ENCODE measurements at regions not wholly inside any gene's neighbourhood (a gene's known extent, or its start where the extent isn't known, plus 50 kb on each side); places are given as distances from the start of the nearest gene placed in this dataset.
"Not testable (repeated sequence)": the region's sequence is repeated elsewhere in the genome, so short reads cannot be mapped to it uniquely, and the experiment has no call there.

GRCh38 chr5:62752056-62752997, 173.7 kb downstream of the LRRC70 start:
- H3K79me1 ChIP-seq (ENCODE audit: low read depth, low read length) = not testable (repeated sequence)

More at GRCh38 chr5:62752056-62752997, 173.7 kb downstream of the LRRC70 start:
- H2BK5ac ChIP-seq (ENCODE audit: low read depth, low read length); H3K23me2 ChIP-seq (ENCODE audit: low read depth, low read length); H3K4ac ChIP-seq (replicated peaks; ENCODE audit: insufficient read length, low read depth, low read length); H2AFZ ChIP-seq (ENCODE audit: low read length); H2AK5ac ChIP-seq (ENCODE audit: low read depth, low read length); FAIRE-seq; H3K56ac ChIP-seq (replicated peaks; ENCODE audit: insufficient read length, low read depth, low read length); H3K4me3 ChIP-seq (ENCODE audit: extremely low read depth in 1 of 4, insufficient read depth in 2 of 4, low read depth in 3 of 4, low read length in 4 of 4); H4K20me1 ChIP-seq (replicated peaks in 1 of 2; ENCODE audit: control insufficient read depth in 1 of 2, insufficient read depth in 2 of 2, low read length in 2 of 2); H2BK15ac ChIP-seq (ENCODE audit: low read length); H3K14ac ChIP-seq (ENCODE audit: insufficient read length); H3K23ac ChIP-seq (ENCODE audit: insufficient read length); H3K9ac ChIP-seq (replicated peaks in 1 of 4; ENCODE audit: extremely low read depth in 1 of 4, low read depth in 3 of 4, low read length in 3 of 4); H4K5ac ChIP-seq (ENCODE audit: insufficient read length, low read depth, low read length); H2BK120ac ChIP-seq (replicated peaks; ENCODE audit: low read depth, low read length); H4K8ac ChIP-seq (ENCODE audit: extremely low read depth, insufficient read depth, low read length); H4K91ac ChIP-seq (replicated peaks; ENCODE audit: insufficient read length, low read length); H3K18ac ChIP-seq (ENCODE audit: extremely low read depth, low read length); H3K4me2 ChIP-seq (ENCODE audit: insufficient read depth in 1 of 2, low read depth in 2 of 2, low read length in 2 of 2); POLR2A ChIA-PET (ENCODE audit: partially characterized antibody); H2BK12ac ChIP-seq (ENCODE audit: low read depth, low read length); DNase-seq (ENCODE audit: low read depth in 1 of 2, low spot score in 2 of 2); H2BK20ac ChIP-seq (ENCODE audit: low read length); H3K27ac ChIP-seq (ENCODE audit: low read depth, low read length); H3K27me3 ChIP-seq (replicated peaks in 1 of 4; ENCODE audit: control insufficient read depth in 3 of 4, extremely low read depth in 1 of 4, insufficient read depth in 3 of 4, low read length in 3 of 4); H3K4me1 ChIP-seq (replicated peaks in 1 of 4; ENCODE audit: control insufficient read depth in 3 of 4, insufficient read depth in 4 of 4, low read length in 3 of 4); H3K36me3 ChIP-seq (ENCODE audit: control insufficient read depth in 2 of 4, insufficient read depth in 4 of 4, low read length in 3 of 4); H3K79me2 ChIP-seq (ENCODE audit: control insufficient read depth in 1 of 2, insufficient read depth in 2 of 2, low read length in 2 of 2): not testable (repeated sequence)
- CTCF ChIA-PET (ENCODE audit: partially characterized antibody) = interaction anchor here (1.0 to 1.8 kb wide), 3 partner anchors 27 to 60 kb away, joined by 3 to 6 read pairs (median 3); no protein-coding TSS in a partner anchor
- H3K9me3 ChIP-seq (ENCODE audit: insufficient read depth in 2 of 2, low read depth in 1 of 2, low read length in 1 of 2) = peaks cover 10 to 11% of the 10 kb centered on the region in 2 experiments
- WGBS, 2 experiments (ENCODE audit: extremely low coverage in 1 of 2, insufficient coverage in 1 of 2, insufficient read length in 1 of 2, insufficient replicate concordance in 2 of 2, low coverage in 1 of 2, low lambda C conversion rate in 2 of 2, missing lambda C conversion rate in 1 of 2) = 90% methylated on average over 17 of the region's 17 CpGs; no CpG with 5 or more reads in 1 of the 2 experiments

Data from H1 (cell line).